Jurkat, Clone E6-1 (cell line): ENCODE measurements at regions not wholly inside any gene's neighbourhood (a gene's known extent, or its start where the extent isn't known, plus 50 kb on each side); places are given as distances from the start of the nearest gene placed in this dataset.

ENCODE experiments used
- DNase-seq: peaks from one replicate; pipeline ENCODE4 v3.0.0-alpha.2; 2011; ENCODE audit warnings: low read depth, low spot score
- H3K4me3 ChIP-seq: 2 replicates; pipeline ENCODE4 v1.5.1; 2011; ENCODE audit warnings: mild to moderate bottlenecking, low read length, control low read depth, moderate library complexity

DNA sequence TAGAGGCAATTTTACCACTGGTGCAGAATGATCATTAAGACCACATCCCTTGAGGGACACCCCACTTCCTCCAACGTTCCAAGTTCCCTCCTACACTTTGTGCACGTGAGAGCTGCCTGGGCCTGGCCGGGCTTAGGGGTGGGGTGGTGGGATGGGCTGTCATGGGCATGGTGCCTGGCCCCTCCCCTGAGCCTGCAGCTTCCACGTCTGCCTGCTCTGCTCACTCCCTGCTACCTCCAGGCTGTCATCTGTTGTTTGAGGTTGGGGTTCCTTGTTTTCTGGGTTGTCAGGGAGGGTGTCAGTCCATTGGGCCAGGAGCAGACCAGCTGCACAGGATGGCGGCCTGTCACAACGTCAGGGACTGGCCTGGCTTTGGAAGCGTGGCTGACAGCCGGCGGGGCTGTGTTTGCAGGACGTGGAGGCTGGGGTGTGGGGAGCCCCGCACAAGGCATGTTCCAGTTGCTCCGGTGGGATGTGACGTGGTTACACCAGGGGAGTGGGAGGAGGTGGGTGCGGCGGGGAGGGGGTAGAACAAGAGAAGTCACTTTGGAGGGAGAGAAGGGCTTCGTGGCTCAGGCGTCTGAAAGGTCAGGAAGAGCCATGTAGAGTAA lies 72.3 kb downstream of the RTP5 start:
- peak; percentile 81 for DNase-seq
- no peak overlapping the region for H3K4me3 ChIP-seq

DNA sequence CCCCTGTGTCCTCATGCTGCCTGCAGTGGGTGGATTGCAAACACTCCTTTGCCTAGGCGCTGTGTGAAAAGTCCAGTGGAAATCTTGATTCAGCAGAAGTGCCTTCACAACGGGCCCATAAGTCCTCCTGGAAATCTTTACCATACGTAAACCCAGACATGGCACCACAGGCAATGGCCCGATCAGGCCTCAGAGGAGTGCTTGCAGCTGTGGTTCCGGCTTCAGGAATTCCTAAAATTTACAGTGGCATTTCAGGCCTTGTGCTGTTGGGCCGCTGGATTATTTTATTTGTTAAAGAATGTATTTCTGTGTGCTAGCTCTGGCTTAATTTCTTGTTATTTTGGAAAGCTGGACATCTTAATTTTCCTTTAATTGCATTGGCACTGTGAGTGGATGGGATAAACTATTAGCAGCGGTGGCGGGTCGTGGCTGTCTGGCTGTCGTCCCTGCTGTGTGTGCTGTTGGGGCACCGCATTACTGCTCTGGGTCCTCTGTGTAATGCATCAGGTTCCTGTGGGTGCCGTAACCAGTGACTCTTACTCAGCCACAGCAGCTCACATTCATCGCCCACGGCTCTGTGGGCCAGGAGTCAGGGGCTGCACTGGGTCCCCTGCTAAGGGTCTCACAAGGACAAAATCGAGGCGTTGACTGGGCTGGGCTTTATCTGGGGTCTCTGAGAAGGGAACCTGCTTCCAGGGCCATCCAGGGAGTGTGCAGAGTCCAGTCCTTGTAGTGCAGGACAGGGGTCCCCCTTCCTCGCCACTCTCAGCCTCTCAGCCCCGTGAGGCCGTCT lies 73.1 kb downstream of the RTP5 start:
- no peak overlapping the region for H3K4me3 ChIP-seq
- DNase-seq: no peak

DNA sequence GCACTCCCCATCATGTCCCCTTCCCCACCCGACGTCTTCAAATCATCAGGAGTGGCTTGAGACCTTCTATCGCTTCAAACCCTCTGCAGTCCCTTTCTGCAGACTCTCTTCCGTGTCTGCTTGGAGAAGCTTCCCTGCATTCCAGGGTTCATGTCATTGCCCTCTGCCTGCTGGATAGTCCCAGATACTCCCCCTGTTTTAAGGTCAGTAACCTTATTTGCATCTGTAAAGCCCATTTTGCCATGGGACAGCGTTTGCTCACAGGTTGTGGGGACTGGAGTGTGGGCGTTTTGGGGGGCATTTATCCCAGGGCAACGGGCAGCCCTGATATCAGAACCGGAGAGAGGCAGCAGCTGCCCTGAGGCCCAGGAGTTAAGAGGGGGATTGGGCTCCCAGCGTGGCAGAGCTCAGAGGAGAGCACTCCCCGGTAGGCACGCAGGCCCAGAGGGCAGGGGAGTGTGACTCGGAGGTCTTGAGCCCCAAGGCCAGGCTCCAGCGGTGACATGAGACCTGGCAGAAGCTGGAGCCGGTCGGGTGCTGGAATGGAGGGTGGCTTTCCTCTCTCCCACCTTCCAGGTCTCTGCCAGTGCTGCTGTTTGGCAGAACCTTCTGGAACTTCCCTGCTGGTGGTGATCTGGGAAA lies 73.8 kb downstream of the RTP5 start:
- no peak overlapping the region for H3K4me3 ChIP-seq
- no peak for DNase-seq

DNA sequence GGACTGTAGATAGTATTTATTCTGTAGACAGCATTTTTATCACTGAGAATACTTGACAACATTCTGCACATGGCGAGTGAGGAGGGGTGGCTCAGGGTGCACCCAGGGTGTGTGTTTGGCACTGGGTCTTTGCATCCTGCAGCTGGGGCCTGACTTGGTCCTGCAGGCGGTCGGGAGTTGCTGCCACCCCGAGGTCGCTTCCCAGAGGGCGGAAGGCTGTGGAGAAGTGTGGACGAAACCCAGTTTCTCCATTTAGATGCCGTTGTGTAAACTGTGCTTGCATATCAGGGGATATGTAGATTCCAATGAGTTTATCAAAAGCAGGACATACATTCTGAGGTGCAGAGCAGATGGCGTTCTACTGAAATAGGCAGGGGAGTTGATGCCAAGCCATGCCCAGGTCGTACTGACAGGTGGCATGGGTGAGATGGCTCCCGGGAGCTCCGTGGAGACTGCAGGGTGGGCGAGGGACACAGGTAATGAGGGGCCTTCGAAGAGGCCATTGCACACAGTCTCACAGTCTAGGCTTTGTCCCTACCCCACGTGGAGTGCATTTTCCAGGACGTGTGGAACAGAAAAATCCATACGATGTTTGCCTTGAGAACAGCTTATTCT lies 74.5 kb downstream of the RTP5 start:
- no peak overlapping the region for H3K4me3 ChIP-seq
- DNase-seq: no peak

DNA sequence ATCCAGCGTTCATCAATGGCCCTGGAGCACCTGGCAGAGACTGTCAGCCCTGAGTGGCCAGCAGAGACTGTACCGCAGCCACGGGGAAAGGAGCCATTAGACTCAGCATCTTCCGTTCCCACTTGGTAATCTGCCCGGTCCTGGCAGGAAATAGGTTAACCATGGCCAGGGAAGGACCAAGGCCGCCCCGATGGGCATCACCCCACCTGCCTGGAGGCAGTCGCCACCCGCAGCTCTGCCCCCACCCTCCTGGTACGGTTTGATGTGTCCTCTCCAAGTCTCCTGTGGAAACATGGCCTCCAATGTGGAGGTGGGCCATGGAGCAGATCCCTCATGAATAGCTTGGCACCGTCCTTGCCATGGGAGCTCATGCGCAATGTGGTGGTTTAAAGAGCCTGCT lies 75.3 kb downstream of the RTP5 start:
- no peak overlapping the region for H3K4me3 ChIP-seq
- DNase-seq: no peak

DNA sequence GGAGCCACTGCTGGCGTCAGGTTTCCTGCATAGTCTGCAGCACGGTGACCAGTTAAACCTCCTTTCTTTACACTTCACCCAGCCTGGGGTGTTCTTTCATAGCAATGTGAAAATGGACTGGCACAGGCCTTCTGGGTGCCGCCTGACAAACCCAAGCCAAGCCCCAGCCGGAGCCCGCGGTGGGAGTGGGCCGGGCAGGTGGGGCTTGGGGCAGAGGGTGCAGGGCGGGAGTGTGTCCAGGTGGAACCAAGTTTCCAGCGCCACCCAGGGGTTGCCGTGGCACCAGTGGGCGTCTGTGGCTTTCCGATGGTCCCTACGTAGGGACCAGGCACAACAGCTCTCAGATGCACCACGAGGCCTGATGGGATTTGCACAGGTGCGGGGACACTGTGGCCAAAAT lies 75.8 kb downstream of the RTP5 start:
- no peak for DNase-seq
- no peak overlapping the region for H3K4me3 ChIP-seq

DNA sequence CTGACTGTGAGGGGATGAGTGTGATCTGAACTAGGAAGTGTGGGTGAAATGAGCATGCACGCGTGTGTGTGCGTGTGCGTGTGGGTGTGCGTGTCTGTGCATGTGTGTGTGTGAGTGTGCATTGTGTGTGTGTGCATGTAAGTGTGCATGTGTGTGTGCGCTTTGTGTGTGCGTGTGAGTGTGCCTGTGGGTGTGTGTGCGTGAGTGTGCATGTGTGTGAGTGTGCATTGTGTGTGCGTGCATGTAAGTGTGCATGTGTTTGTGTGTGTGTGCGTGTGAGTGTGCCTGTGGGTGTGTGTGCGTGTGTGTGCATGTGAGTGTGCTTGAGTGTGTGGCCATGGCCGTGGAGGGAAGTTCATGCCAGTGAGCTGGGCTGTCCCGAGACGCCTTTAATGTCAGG lies 76.3 kb downstream of the RTP5 start:
- no peak for DNase-seq
- no peak overlapping the region for H3K4me3 ChIP-seq

DNA sequence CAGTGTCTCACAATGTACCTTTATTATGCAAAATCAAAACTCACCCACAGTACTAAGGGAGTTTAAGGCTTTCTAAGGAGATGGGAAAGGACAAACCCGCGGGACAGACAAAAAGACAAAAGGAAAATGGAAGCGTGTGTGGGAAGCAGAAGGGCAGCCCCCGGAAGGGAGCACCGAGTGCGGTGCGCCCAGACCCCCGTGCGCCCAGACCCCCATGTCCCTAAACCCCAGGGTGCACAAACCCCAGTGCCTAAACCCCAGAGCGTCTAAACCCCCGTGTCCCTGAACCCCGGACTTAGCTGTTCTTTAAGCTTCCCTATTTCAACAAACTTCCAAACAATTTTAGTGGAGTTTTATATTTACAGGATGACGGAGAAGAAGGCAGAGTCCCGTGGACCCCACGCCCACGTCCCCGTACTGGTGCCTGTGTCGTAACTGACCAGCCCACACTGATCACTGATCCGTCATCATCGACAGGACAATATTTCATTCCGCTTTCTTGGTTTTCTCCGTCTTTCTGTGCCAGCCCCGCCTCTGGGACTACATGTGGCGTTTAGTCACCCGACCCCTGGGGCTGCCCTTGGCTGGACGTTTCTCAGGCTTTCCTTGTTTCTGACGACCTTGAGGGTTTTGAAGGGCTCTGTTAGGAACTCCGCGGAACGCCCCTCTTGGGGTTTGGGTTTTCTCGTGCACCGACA lies 76.9 kb downstream of the RTP5 start:
- DNase-seq: no peak
- H3K4me3 ChIP-seq: no peak overlapping the region

DNA sequence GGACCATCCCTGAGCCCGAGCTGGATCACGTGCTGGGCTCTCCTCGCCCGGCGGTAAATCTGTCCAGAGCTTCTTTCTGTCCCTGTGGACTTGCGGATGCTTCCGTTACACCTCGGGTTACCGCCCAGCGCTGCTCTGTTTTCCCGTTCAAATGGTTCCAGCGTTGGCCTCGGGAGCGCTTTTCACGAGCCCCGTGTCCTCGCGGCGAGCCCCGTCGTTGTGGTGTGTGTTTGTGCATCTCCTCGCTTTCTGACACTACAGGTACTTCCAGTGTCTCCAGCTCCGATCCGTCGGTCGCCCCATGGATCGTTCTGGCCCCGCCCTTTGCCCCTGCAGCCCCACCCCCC lies 77.4 kb downstream of the RTP5 start:
- no peak overlapping the region for H3K4me3 ChIP-seq
- no peak for DNase-seq

DNA sequence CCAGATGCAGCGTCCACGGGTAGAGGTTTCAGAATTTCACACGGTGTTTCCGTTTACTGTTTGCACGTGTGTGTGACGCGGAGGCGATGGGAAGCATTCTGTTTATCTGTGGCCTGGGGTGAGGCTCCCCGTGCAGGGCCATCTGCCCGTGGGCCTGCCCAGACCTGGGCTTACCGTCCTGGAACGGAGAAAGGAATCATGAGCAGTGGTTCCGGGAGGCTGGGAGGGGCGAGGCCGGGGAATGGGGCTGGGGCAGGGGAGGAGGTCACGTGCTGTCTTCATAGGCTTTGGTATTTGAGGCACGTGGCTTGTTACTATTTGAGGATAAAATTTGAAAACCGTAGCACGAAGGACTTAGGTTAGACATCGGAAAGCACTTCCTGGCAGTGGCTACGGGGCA lies 77.9 kb downstream of the RTP5 start:
- H3K4me3 ChIP-seq: no peak overlapping the region
- DNase-seq: no peak

DNA sequence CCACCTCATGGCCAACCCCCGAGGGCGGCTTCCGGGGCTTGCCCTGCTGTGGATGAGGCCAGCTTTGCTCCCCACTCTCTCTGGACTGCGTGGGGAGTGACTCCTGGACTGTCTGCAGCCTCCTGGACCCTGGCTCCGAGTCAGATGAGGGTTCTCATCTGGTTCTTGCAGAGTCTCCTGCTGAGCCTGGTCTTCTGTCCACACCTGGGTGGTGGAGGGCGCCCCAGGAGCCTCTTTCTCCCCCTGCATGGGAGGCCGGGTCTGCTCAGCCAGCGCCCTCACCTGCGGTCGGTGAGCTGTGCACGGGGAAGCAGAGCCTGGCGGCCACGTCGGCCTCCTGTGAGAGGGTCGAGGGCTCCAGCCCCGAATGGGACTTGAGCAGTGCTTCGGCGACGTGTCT lies 78.3 kb downstream of the RTP5 start:
- H3K4me3 ChIP-seq: no peak overlapping the region
- no peak for DNase-seq

DNA sequence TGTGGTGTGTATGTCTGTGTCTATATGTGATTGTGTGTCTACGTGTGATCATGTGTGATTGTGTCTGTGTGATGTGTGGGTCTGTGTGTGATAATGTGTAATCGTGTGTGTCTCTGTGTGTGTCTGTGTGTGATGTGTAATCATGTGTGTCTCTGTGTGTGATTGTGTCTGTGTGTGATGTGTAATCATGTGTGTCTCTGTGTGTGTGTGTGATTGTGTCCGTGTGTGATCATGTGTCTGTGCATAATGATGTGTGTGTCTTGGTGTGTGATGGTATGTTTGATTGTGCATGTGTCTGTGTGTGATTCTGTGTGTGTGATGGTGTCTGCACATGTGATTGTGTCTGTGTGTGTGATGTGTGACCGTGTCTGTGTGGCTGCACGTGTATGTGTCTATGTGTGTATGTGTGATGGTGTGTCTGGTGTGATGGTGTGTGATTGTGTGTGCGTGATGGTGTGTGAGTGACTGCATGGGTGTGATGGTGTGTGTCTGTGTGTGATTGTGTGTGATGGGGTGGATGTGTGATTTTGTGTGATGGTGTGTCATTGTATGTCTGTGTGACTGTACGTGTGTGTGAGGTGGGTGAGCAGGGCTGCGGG lies 78.9 kb downstream of the RTP5 start:
- H3K4me3 ChIP-seq: no peak overlapping the region
- no peak for DNase-seq

DNA sequence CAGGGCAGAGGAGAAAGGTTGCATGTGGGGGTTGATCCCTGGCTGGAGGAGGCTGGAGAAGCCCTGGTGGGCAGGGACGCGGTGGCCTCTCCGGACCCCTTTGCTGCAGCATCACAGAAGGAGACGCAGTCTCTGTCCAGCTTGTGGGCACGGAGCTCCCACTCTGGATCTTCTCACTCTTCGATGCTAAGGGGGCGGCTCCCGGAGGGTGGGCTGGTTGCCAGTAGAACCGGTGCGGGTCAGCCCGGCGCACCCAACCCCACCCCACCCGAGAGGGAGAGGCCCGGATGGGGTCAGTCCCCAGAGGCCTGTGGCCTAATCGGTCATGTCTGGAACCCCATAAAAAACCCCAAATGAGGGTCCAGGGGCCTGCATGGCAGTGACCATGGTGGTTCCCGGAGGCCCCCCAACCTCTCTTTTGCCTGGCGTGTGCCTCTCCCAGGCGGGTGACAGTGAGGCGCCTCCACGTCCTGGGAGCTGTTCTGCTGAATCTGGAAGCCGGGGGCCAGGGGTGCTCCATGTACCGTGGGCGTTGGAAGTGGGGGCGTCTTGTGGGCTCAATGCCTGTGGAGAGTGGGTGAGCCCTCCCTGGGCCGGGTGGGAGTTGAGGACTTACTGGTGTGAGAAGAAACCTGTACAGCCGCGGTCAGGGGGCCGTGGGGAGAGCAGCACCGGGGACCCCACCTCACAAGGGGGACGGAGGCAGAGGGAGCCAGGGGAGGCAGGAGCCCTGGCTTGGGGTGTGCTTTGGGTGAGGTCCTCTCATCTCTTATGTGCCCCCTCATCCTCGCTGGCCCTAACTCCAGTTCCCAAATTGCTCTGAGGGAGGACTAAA lies 79.6 kb downstream of the RTP5 start:
- H3K4me3 ChIP-seq: no peak overlapping the region
- DNase-seq: no peak

DNA sequence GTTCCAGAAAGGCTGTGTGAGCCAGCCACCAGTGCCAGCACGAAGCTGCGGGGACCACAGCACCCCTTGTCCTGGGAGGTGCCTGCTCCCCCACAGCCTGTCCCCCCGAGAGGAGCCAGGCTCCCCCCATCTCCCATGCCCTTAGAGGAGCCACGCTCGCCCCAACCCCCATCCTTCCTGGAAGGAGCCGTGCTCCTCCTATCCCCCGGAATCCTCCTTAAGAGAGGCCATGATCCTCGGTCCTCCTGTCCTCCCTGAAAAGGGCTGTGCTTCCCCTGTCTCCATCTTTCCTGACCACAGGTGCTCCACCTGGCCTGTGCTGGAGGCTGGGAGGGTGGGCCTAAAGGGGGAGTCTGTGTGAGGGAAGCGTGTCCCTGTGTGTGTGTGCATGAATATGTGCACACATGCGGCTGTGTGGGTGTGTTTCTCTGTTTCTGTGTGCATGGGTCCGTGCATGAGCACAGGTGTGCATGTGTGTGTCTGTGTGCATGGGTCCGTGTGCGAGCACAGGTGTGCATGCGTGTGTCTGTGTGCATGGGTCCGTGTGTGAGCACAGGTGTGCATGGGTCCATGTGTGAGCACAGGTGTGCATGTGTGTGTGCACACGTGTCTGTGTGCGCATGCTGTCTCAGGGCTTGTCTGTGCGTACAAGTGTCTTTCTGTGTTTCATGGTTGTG lies 80.3 kb downstream of the RTP5 start:
- DNase-seq: no peak

DNA sequence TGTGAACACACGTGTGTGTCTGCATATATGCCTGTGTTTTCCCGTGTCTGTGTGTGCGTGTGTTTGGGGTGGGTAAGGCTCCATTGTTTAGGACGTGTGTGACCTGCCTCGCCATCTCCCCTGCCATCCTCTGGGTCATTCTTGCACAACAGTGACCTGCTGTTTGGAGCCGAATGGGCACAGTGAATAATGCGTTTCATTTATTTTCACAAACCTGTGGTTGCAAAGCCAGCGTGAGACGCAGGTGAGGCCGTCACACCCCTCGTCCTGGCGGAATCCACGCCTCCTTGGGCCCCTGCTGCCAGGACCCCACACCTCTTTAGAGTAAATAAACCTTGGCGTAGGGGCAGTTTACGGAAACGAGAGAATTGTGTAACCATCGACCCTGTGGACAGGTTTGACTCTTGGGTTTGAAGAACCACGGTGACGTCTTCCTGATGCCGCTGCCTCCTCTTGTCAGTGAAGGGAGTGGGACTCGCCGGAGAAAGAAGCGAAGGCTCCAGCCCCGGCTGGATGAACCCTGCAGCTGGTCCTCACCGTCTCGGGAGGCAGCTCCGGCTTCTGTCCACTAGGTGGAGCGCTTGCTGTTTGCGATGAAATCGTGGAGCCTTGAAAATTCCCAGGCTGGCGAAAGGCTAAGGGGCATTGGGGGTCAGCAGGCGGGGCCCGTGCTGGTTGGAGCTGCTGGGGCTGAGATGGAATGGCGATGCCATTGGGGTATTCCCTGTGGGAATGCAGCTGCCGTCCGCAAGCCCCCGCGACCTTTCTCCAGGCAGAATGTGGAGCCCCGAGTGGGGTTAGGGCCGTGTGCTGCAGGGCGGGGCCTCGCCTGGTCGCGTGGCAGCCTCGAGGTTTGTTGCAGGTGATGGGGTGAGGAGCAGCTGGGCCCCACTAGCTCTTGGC lies 81.1 kb downstream of the RTP5 start:
- no peak overlapping the region for H3K4me3 ChIP-seq
- DNase-seq: peak; percentile 32

More for the DNA sequence above, 80.3 kb downstream of the RTP5 start:
- no peak overlapping the region for H3K4me3 ChIP-seq

DNA sequence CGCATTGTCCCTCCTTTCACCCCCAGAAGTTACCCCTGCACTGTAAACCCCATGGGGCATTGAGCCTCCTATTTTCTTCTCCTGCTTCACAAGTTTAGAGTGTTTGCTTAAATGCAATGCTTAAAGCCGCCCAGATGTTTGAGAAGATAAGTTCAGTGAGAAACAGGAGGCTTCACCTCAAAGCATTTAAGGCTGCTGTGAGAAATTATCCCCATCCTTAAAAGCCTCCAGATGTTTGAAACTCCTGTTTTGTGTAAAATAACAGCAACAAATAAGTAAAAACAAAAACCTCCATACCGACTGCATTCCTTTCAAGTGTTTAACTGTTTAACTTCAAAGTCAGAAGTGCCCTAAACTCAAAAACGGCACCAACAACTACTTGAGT lies 81.8 kb downstream of the RTP5 start:
- DNase-seq: no peak

DNA sequence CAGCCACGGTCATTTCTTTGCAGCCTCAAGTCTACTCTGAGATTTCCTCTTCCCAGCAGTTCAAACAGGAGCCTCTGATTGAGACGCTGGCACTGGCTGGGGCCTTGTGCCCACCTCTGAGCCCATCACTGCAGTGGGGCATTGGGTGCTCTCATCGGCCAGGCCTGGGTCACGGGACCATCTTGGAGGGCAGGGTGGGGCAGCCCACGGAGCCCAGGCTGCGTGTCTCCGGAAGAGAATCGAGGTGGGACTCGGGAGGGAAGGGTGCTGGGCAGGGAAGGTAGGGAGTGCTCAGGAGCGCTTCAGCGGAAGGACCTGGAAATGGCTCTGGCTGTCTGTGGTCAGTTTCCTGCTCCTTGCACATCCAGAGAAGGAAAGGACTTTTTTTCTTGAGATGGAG lies 82.4 kb downstream of the RTP5 start:
- no peak for DNase-seq

More for the DNA sequence above, 81.8 kb downstream of the RTP5 start:
- no peak overlapping the region for H3K4me3 ChIP-seq

More for the DNA sequence above, 82.4 kb downstream of the RTP5 start:
- no peak overlapping the region for H3K4me3 ChIP-seq
